ENCODE measurements at regions not wholly inside any gene's neighbourhood (a gene's known extent, or its start where the extent isn't known, plus 50 kb on each side); places are given as distances from the start of the nearest gene placed in this dataset.

GRCh38 chr15:26087395-26087794 is 224.3 kb upstream of the ATP10A start:
- CTCF ChIA-PET = no interaction called here
- DNase-seq (no peak), ATAC-seq (ENCODE audit: low read depth) (no peak)
- Mint-ChIP-seq H3K9me3 (ENCODE audit: insufficient read depth) (no peaks in the 10 kb centered on the region), H3K4me3 (no peak overlapping the region), H3K4me1 (peaks cover 5% of the 10 kb centered on the region), H3K27ac (no peak overlapping the region), H3K27me3 (peaks cover 5% of the 10 kb centered on the region)
- H3K36me3 ChIP-seq (replicated peaks in 1 of 2; ENCODE audit: control extremely low read depth in 1 of 2, control insufficient read depth in 1 of 2, extremely low read depth in 1 of 2, insufficient read depth in 2 of 2, low read length in 1 of 2) = no peaks in the 10 kb centered on the region
- TF ChIP-seq CTCF (IDR thresholded peaks at IDR 0.05) = no peak
- TF ChIP-seq EZH2 (IDR thresholded peaks at IDR 0.05; ENCODE audit: borderline replicate concordance, insufficient read depth, low read depth, low read length, poor library complexity, severe bottlenecking) = no peak
- H3K9ac ChIP-seq (ENCODE audit: low read length) = no peak overlapping the region
- H3K4me3 ChIP-seq (ENCODE audit: control extremely low read depth in 1 of 5, extremely low read depth in 1 of 5, insufficient read depth in 1 of 5, low read depth in 2 of 5, low read length in 4 of 5) = no peak overlapping the region
- 97% methylated on average over 4 of the region's 4 CpGs for WGBS (ENCODE audit: insufficient coverage)
- H3K4me1 ChIP-seq (ENCODE audit: control insufficient read depth in 2 of 2, insufficient read depth in 2 of 2, low read length in 2 of 2) = peaks cover 5 to 6% of the 10 kb centered on the region in 2 donors
- H3K27me3 ChIP-seq (replicated peaks in 1 of 4; ENCODE audit: control extremely low read depth in 1 of 4, control insufficient read depth in 3 of 4, insufficient read depth in 4 of 4, low read length in 3 of 4) = no peaks in the 10 kb centered on the region
- intact Hi-C loops (cut with micrococcal nuclease) = loop anchor here (10.0 kb wide), 1 partner anchor 1133 kb away; the partner anchor contains the start of genes SNRPN and SNURF
- no peak overlapping the region for H3K4me2 ChIP-seq (replicated peaks; ENCODE audit: low read depth, low read length, poor library complexity, severe bottlenecking)
- H3K9me3 ChIP-seq (ENCODE audit: control extremely low read depth in 1 of 3, control insufficient read depth in 2 of 3, insufficient read depth in 1 of 3, low read length in 2 of 3) = no peaks in the 10 kb centered on the region
- H3K27ac ChIP-seq (ENCODE audit: low read length in 2 of 2) = no peak overlapping the region
- H2AFZ ChIP-seq (ENCODE audit: insufficient read depth, low read depth, low read length, poor library complexity, severe bottlenecking) = no peak overlapping the region
- POLR2A ChIA-PET = no interaction called here
- no peaks in the 10 kb centered on the region for H4K20me1 ChIP-seq (ENCODE audit: control insufficient read depth, insufficient read depth, low read length, poor library complexity, severe bottlenecking)
- no peaks in the 10 kb centered on the region for H3K79me2 ChIP-seq (ENCODE audit: control insufficient read depth, insufficient read depth, low read length)

GRCh38 chr15:26084771-26085170 is 221.6 kb upstream of the ATP10A start:
- ATAC-seq (ENCODE audit: low read depth) = no peak
- H3K9me3 Mint-ChIP-seq (ENCODE audit: insufficient read depth) = no peaks in the 10 kb centered on the region
- Histone ChIP-seq H3K4me2 (replicated peaks; ENCODE audit: low read depth, low read length, poor library complexity, severe bottlenecking) (no peak overlapping the region), H4K20me1 (ENCODE audit: control insufficient read depth, insufficient read depth, low read length, poor library complexity, severe bottlenecking) (no peaks in the 10 kb centered on the region), H3K79me2 (ENCODE audit: control insufficient read depth, insufficient read depth, low read length) (no peaks in the 10 kb centered on the region), H3K27ac (ENCODE audit: low read length in 2 of 2) (no peak overlapping the region), H3K36me3 (replicated peaks in 1 of 2; ENCODE audit: control extremely low read depth in 1 of 2, control insufficient read depth in 1 of 2, extremely low read depth in 1 of 2, insufficient read depth in 2 of 2, low read length in 1 of 2) (no peaks in the 10 kb centered on the region), H3K27me3 (replicated peaks in 1 of 4; ENCODE audit: control extremely low read depth in 1 of 4, control insufficient read depth in 3 of 4, insufficient read depth in 4 of 4, low read length in 3 of 4) (no peaks in the 10 kb centered on the region), H3K9me3 (ENCODE audit: control extremely low read depth in 1 of 3, control insufficient read depth in 2 of 3, insufficient read depth in 1 of 3, low read length in 2 of 3) (no peaks in the 10 kb centered on the region), H3K4me3 (ENCODE audit: control extremely low read depth in 1 of 5, extremely low read depth in 1 of 5, insufficient read depth in 1 of 5, low read depth in 2 of 5, low read length in 4 of 5) (no peak overlapping the region), H3K9ac (ENCODE audit: low read length) (no peak overlapping the region), H3K4me1 (ENCODE audit: control insufficient read depth in 2 of 2, insufficient read depth in 2 of 2, low read length in 2 of 2) (peaks cover 16 to 18% of the 10 kb centered on the region in 2 donors), H2AFZ (ENCODE audit: insufficient read depth, low read depth, low read length, poor library complexity, severe bottlenecking) (no peak overlapping the region)
- DNase-seq = no peak
- CTCF ChIA-PET = no interaction called here
- no peak overlapping the region for H3K4me3 Mint-ChIP-seq
- H3K27me3 Mint-ChIP-seq = no peaks in the 10 kb centered on the region
- POLR2A ChIA-PET = no interaction called here
- H3K4me1 Mint-ChIP-seq = peaks cover 30% of the 10 kb centered on the region
- 100% methylated on average over 1 of the region's 8 CpGs for WGBS (ENCODE audit: insufficient coverage)
- intact Hi-C loops (cut with micrococcal nuclease) = loop anchor here (5.0 to 10.0 kb wide), 2 partner anchors 147 to 1130 kb away; partner anchors contain the start of genes SNRPN and SNURF
- TF ChIP-seq EZH2 (IDR thresholded peaks at IDR 0.05; ENCODE audit: borderline replicate concordance, insufficient read depth, low read depth, low read length, poor library complexity, severe bottlenecking) = no peak
- TF ChIP-seq CTCF (IDR thresholded peaks at IDR 0.05) = no peak
- no peak overlapping the region for H3K27ac Mint-ChIP-seq
